ENCODE measurements at regions not wholly inside any gene's neighbourhood (a gene's known extent, or its start where the extent isn't known, plus 50 kb on each side); places are given as distances from the start of the nearest gene placed in this dataset.
"Not testable (repeated sequence)": the region's sequence is repeated elsewhere in the genome, so short reads cannot be mapped to it uniquely, and the experiment has no call there.

- H3K4me3 Mint-ChIP-seq, result no peak overlapping the region
- H3K27me3 Mint-ChIP-seq, result no peaks in the 10 kb centered on the region
- no peaks in the 10 kb centered on the region for H3K36me3 Mint-ChIP-seq
- H3K9me3 Mint-ChIP-seq, result no peaks in the 10 kb centered on the region
- no peaks in the 10 kb centered on the region for H3K4me1 Mint-ChIP-seq
- no peak overlapping the region for H3K27ac Mint-ChIP-seq
These were observed 378.8 kb upstream of the STEAP1 start for GRCh38 chr7:89775459-89775858.

GRCh38 chr7:89776980-89777379, 377.3 kb upstream of the STEAP1 start:
- no peaks in the 10 kb centered on the region for H3K4me1 Mint-ChIP-seq
- no peaks in the 10 kb centered on the region for H3K36me3 Mint-ChIP-seq
- H3K27me3 Mint-ChIP-seq, result no peaks in the 10 kb centered on the region
- no peaks in the 10 kb centered on the region for H3K9me3 Mint-ChIP-seq
- no peak overlapping the region for H3K27ac Mint-ChIP-seq
- no peak overlapping the region for H3K4me3 Mint-ChIP-seq

DNA sequence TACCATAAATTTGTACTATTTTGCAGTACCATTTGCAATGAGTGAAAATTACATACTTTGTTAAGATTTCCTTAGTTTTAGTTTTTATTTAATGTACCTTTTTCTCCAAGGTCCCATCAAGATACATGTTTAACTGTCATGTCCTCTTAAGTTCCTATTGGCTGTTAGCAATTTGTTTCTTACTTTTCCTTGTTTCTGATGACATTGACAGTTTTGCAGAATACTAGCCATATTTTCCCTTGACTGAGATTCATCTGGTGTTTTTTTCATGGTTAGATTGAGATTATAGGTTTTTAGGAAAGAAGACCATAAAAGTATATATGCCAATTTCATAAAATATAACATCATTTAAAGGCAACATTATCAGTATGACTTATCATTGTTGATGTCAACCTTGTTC, 376.8 kb upstream of the STEAP1 start:
- Mint-ChIP-seq H3K9me3 (no peaks in the 10 kb centered on the region), H3K4me3 (no peak overlapping the region), H3K36me3 (no peaks in the 10 kb centered on the region), H3K27ac (no peak overlapping the region), H3K4me1 (no peaks in the 10 kb centered on the region), H3K27me3 (no peaks in the 10 kb centered on the region)

DNA sequence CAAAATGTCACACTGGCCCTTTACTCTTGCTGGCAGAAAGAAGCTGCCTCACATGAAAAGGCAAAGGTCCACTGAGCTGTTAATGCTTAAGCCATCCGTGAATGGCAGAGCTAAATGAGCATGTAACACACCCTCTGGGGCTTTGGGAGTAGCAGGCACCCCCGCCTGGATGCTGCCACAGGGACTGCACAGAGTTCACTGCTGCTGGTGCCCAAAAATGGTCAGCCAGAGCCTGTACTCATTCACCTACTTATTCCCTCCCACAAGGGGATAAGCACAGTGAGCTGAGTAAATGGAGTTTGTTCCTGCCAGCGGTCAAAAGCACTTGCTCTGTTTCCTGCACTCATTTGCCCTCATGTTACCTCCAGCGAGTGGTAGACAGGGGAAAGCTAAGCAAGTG, 374.0 kb upstream of the STEAP1 start:
- Mint-ChIP-seq H3K27ac (no peak overlapping the region), H3K36me3 (no peaks in the 10 kb centered on the region), H3K27me3 (peaks cover 4% of the 10 kb centered on the region), H3K4me1 (no peaks in the 10 kb centered on the region), H3K4me3 (no peak overlapping the region), H3K9me3 (peaks cover 5% of the 10 kb centered on the region)

GRCh38 chr7:89796481-89796880, 357.8 kb upstream of the STEAP1 start:
- Mint-ChIP-seq H3K4me3 (no peak overlapping the region), H3K27ac (no peak overlapping the region), H3K9me3 (no peaks in the 10 kb centered on the region), H3K4me1 (no peaks in the 10 kb centered on the region), H3K27me3 (no peaks in the 10 kb centered on the region), H3K36me3 (no peaks in the 10 kb centered on the region)

GRCh38 chr7:89797965-89798598, 356.2 kb upstream of the STEAP1 start:
- H3K27me3 Mint-ChIP-seq, result no peaks in the 10 kb centered on the region
- H3K4me3 Mint-ChIP-seq, result no peak overlapping the region
- H3K27ac Mint-ChIP-seq, result no peak overlapping the region
- no peaks in the 10 kb centered on the region for H3K36me3 Mint-ChIP-seq
- no peaks in the 10 kb centered on the region for H3K9me3 Mint-ChIP-seq
- H3K4me1 Mint-ChIP-seq, result no peaks in the 10 kb centered on the region

DNA sequence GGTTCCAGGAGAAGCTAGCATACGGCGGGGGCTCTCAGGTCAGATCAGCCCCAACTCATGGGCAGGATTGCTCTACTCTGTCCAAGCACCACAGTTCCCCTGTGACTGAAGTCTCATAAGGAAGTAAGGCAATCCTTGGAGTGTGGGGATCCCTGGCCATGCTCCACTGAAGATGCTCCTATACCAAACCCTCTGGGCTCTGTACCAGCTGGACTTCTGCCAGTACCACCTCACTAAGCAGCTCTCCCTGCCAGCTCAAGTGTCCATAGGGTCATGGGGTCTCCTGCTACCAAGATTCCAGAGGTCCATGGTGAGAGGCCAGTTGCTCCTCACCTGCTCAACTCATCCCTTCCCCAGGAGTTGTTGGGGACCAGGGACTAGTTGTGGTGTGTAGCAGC, 355.7 kb upstream of the STEAP1 start:
- no peak overlapping the region for H3K4me3 Mint-ChIP-seq
- no peaks in the 10 kb centered on the region for H3K4me1 Mint-ChIP-seq
- no peak overlapping the region for H3K27ac Mint-ChIP-seq
- H3K27me3 Mint-ChIP-seq, result no peaks in the 10 kb centered on the region
- H3K36me3 Mint-ChIP-seq, result no peaks in the 10 kb centered on the region
- no peaks in the 10 kb centered on the region for H3K9me3 Mint-ChIP-seq

- peaks cover 5% of the 10 kb centered on the region for H3K9me3 Mint-ChIP-seq
- no peaks in the 10 kb centered on the region for H3K27me3 Mint-ChIP-seq
- H3K27ac Mint-ChIP-seq, result no peak overlapping the region
- H3K4me1 Mint-ChIP-seq, result no peaks in the 10 kb centered on the region
- H3K4me3 Mint-ChIP-seq, result no peak overlapping the region
- H3K36me3 Mint-ChIP-seq, result no peaks in the 10 kb centered on the region
These were observed 353.5 kb upstream of the STEAP1 start for GRCh38 chr7:89800761-89801160.

GRCh38 chr7:89809291-89809690, 345.0 kb upstream of the STEAP1 start:
- no peaks in the 10 kb centered on the region for H3K36me3 Mint-ChIP-seq
- no peak overlapping the region for H3K27ac Mint-ChIP-seq
- no peaks in the 10 kb centered on the region for H3K27me3 Mint-ChIP-seq
- H3K4me3 Mint-ChIP-seq, result no peak overlapping the region
- H3K9me3 Mint-ChIP-seq, result peaks cover 8% of the 10 kb centered on the region
- H3K4me1 Mint-ChIP-seq, result no peaks in the 10 kb centered on the region

DNA sequence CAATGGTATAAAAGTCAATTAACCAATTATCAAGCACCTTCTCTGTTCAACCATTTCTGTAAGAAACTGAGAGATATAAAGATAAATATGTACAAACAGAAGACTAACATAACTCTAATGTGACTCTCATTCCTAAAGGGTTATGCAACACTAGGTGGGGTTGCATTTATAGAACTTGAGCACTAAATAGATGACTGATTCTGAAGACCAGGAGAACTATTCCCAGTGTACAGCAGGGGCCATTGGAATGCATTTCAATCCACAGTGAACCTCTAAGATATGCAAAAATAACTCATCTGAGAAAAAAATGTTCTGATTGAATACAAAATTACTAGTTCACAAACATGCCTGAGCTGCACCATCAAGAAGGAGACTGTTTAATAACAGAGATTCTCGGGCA, 341.2 kb upstream of the STEAP1 start:
- H3K4me1 Mint-ChIP-seq, result no peaks in the 10 kb centered on the region
- H3K27ac Mint-ChIP-seq, result no peak overlapping the region
- H3K27me3 Mint-ChIP-seq, result no peaks in the 10 kb centered on the region
- no peaks in the 10 kb centered on the region for H3K36me3 Mint-ChIP-seq
- H3K9me3 Mint-ChIP-seq, result peaks cover 3% of the 10 kb centered on the region
- no peak overlapping the region for H3K4me3 Mint-ChIP-seq

DNA sequence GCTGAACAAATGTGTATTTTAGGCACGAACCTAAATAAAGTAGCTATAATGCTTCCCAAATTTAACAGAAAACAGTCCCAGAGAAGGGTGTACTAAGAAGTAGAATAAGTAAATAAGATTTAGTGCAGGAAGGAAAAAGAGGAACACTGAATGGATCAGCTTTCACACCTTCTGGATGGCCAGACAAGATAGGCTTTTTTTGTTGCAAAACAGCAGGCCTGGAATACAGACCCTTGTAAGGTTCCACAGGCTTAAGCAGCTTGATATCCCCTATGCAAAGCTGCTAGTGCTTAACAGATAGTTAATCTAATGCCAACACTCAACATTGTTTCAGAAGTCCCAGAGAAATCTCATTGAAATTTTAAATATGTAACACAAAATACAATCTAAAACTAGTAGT, 328.1 kb upstream of the STEAP1 start:
- H3K36me3 Mint-ChIP-seq, result no peaks in the 10 kb centered on the region
- no peaks in the 10 kb centered on the region for H3K4me1 Mint-ChIP-seq
- H3K27ac Mint-ChIP-seq, result no peak overlapping the region
- H3K27me3 Mint-ChIP-seq, result no peaks in the 10 kb centered on the region
- no peak overlapping the region for H3K4me3 Mint-ChIP-seq
- peaks cover 4% of the 10 kb centered on the region for H3K9me3 Mint-ChIP-seq

GRCh38 chr7:89826557-89826956, 327.7 kb upstream of the STEAP1 start:
- no peaks in the 10 kb centered on the region for H3K27me3 Mint-ChIP-seq
- H3K4me3 Mint-ChIP-seq, result no peak overlapping the region
- no peaks in the 10 kb centered on the region for H3K36me3 Mint-ChIP-seq
- H3K9me3 Mint-ChIP-seq, result peaks cover 4% of the 10 kb centered on the region
- H3K27ac Mint-ChIP-seq, result no peak overlapping the region
- H3K4me1 Mint-ChIP-seq, result no peaks in the 10 kb centered on the region

DNA sequence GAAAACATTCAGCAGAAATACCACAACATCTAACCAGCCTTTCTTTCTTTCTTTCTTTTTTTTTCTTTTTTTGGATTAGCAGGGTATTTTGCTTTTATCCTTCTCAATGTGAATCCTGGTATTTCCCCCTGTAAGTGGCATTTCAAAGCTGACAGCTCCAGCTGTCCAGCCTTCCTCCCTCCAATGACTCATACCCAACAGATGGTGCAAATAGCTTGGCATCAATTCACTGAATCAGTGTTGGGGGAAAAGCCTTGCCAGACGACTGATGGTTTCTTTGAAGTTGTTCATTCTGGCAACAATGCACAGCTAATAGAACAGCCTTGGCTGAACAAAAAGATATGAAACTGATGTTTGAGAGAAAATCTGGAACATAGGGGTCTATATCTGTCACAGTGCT, 316.8 kb upstream of the STEAP1 start:
- Mint-ChIP-seq H3K27me3 (no peaks in the 10 kb centered on the region), H3K27ac (no peak overlapping the region), H3K36me3 (no peaks in the 10 kb centered on the region), H3K9me3 (no peaks in the 10 kb centered on the region), H3K4me1 (no peaks in the 10 kb centered on the region), H3K4me3 (no peak overlapping the region)

DNA sequence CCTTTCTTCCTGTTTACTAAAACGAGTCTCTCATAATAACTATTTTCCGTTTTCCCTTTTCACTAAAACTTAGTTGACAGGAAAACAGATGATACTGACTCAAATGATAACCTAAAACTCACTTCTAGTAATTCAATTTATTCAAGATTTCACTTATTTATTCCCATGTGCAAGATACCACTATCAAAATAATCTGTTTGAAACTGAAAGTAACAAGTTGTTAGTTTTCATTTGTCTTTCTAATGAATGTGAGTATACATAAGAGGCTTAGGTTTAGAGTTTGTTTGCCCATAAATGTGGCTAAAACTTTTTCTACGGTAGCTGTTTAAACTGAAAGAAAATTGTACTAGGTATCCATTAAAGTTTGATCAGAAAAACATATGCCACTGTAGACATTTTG, 314.9 kb upstream of the STEAP1 start:
- H3K4me3 Mint-ChIP-seq, result no peak overlapping the region

GRCh38 chr7:89845952-89846351, 308.3 kb upstream of the STEAP1 start:
- no peak overlapping the region for H3K27ac Mint-ChIP-seq
- H3K4me1 Mint-ChIP-seq, result no peaks in the 10 kb centered on the region
- H3K4me3 Mint-ChIP-seq, result no peak overlapping the region
- no peaks in the 10 kb centered on the region for H3K9me3 Mint-ChIP-seq
- H3K27me3 Mint-ChIP-seq, result no peaks in the 10 kb centered on the region
- H3K36me3 Mint-ChIP-seq, result no peaks in the 10 kb centered on the region

More for the DNA sequence above, 314.9 kb upstream of the STEAP1 start:
- Mint-ChIP-seq H3K27me3 (no peaks in the 10 kb centered on the region), H3K36me3 (no peaks in the 10 kb centered on the region), H3K4me1 (no peaks in the 10 kb centered on the region), H3K9me3 (no peaks in the 10 kb centered on the region), H3K27ac (no peak overlapping the region)

DNA sequence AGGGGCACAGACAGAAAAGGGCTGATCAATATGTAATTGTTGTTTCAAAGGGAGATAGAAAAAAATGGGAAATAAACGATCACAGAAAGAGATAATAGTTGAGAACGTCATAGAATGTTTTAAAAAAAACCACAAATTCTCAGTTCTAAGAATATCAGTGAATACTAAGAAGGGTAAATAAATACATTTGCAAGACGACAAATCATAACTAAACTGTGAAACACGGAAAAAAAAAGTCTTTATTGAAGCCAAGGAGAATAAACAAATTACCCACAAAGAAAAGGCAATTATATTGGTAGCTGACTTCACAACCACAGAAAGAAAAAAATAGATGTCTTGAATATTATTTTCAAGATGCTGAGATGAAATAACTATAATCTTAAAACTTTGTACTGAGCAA, 305.2 kb upstream of the STEAP1 start:
- H3K27me3 Mint-ChIP-seq, result no peaks in the 10 kb centered on the region
- no peak overlapping the region for H3K27ac Mint-ChIP-seq

GRCh38 chr7:89857053-89857452, 297.2 kb upstream of the STEAP1 start:
- not testable (repeated sequence) for H3K4me3 Mint-ChIP-seq, H3K4me1 Mint-ChIP-seq, H3K36me3 Mint-ChIP-seq, H3K9me3 Mint-ChIP-seq, H3K27me3 Mint-ChIP-seq, H3K27ac Mint-ChIP-seq

More for the DNA sequence above, 305.2 kb upstream of the STEAP1 start:
- no peaks in the 10 kb centered on the region for H3K36me3 Mint-ChIP-seq
- no peak overlapping the region for H3K4me3 Mint-ChIP-seq
- no peaks in the 10 kb centered on the region for H3K9me3 Mint-ChIP-seq
- H3K4me1 Mint-ChIP-seq, result no peaks in the 10 kb centered on the region
